ENCODE measurements at regions not wholly inside any gene's neighbourhood (a gene's known extent, or its start where the extent isn't known, plus 50 kb on each side); places are given as distances from the start of the nearest gene placed in this dataset.

DNA sequence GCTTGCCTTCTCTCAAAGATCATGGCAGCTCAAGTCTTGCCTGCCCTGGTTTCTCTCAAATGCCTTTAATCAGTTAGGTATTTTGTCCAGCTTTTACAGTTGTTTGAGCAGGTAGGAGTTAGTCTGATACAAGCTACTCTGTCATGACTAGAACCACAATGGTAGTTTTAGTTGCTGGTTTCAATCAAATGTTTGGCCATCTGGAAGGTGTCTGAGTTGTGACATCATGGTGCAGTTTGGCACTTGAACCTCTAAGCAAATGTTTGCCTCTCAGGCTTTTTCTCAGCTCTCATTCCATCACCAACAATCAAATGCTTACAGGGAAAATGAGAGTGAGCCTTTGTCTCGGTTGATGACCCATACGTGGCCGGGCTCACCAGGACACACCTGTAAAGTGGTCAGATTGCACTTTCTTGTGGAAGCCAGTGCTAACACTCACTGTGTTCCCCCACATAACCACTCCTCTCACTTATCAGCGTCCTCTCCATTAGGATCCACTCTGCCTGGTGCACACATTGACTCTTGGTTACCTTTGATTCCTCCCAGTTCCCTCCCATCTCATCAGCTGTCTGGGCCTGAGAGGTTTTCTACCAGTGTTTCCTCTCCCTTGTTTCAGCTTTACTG is 67.5 kb downstream of the CCDC185 start:
- Mint-ChIP-seq H3K4me3 (no peak overlapping the region), H3K4me1 (no peaks in the 10 kb centered on the region), H3K36me3 (ENCODE audit: low read depth) (no peaks in the 10 kb centered on the region), H3K27ac (ENCODE audit: unreplicated experiment) (no peak overlapping the region), H3K27me3 (ENCODE audit: low read depth) (no peaks in the 10 kb centered on the region), H3K9me3 (peaks cover 4% of the 10 kb centered on the region)
- no peak for TF ChIP-seq CTCF (conservative IDR thresholded peaks at IDR 0.05)
- no peak for DNase-seq (ENCODE audit: low read depth, low spot score)

- Mint-ChIP-seq H3K4me1 (no peaks in the 10 kb centered on the region), H3K4me3 (no peak overlapping the region), H3K36me3 (ENCODE audit: low read depth) (no peaks in the 10 kb centered on the region), H3K27me3 (ENCODE audit: low read depth) (no peaks in the 10 kb centered on the region), H3K27ac (ENCODE audit: unreplicated experiment) (no peak overlapping the region), H3K9me3 (peaks cover 4% of the 10 kb centered on the region)
- DNase-seq (ENCODE audit: low read depth, low spot score) = no peak
- no peak for TF ChIP-seq CTCF (conservative IDR thresholded peaks at IDR 0.05)
Observed at GRCh38 chr1:223462047-223462630, 68.9 kb downstream of the CCDC185 start.

GRCh38 chr1:223462866-223463404 is 69.7 kb downstream of the CCDC185 start:
- Mint-ChIP-seq H3K4me1 (no peaks in the 10 kb centered on the region), H3K27ac (ENCODE audit: unreplicated experiment) (no peak overlapping the region)

GRCh38 chr1:223466151-223466550 is 72.9 kb downstream of the CCDC185 start:
- H3K4me3 Mint-ChIP-seq = no peak overlapping the region
- H3K4me1 Mint-ChIP-seq = no peaks in the 10 kb centered on the region
- H3K9me3 Mint-ChIP-seq = no peaks in the 10 kb centered on the region
- no peaks in the 10 kb centered on the region for H3K36me3 Mint-ChIP-seq (ENCODE audit: low read depth)
- no peaks in the 10 kb centered on the region for H3K27me3 Mint-ChIP-seq (ENCODE audit: low read depth)
- H3K27ac Mint-ChIP-seq (ENCODE audit: unreplicated experiment) = no peak overlapping the region
- no peak for TF ChIP-seq CTCF (conservative IDR thresholded peaks at IDR 0.05)
- DNase-seq (ENCODE audit: low read depth, low spot score) = no peak

More at GRCh38 chr1:223462866-223463404, 69.7 kb downstream of the CCDC185 start:
- H3K27me3 Mint-ChIP-seq (ENCODE audit: low read depth) = no peaks in the 10 kb centered on the region
- H3K36me3 Mint-ChIP-seq (ENCODE audit: low read depth) = no peaks in the 10 kb centered on the region
- peaks cover 4% of the 10 kb centered on the region for H3K9me3 Mint-ChIP-seq
- no peak overlapping the region for H3K4me3 Mint-ChIP-seq
- no peak for DNase-seq (ENCODE audit: low read depth, low spot score)
- TF ChIP-seq CTCF (conservative IDR thresholded peaks at IDR 0.05) = no peak

- peaks cover 9% of the 10 kb centered on the region for H3K27me3 Mint-ChIP-seq (ENCODE audit: low read depth)
- no peaks in the 10 kb centered on the region for H3K4me1 Mint-ChIP-seq
- H3K9me3 Mint-ChIP-seq = peaks cover 3% of the 10 kb centered on the region
- no peaks in the 10 kb centered on the region for H3K36me3 Mint-ChIP-seq (ENCODE audit: low read depth)
- DNase-seq (ENCODE audit: low read depth, low spot score) = no peak
- H3K27ac Mint-ChIP-seq (ENCODE audit: unreplicated experiment) = no peak overlapping the region
- TF ChIP-seq CTCF (conservative IDR thresholded peaks at IDR 0.05) = no peak
- no peak overlapping the region for H3K4me3 Mint-ChIP-seq
Observed at GRCh38 chr1:223471566-223471965, 78.4 kb downstream of the CCDC185 start.
